ENCODE measurements at regions not wholly inside any gene's neighbourhood (a gene's known extent, or its start where the extent isn't known, plus 50 kb on each side); places are given as distances from the start of the nearest gene placed in this dataset.

DNA sequence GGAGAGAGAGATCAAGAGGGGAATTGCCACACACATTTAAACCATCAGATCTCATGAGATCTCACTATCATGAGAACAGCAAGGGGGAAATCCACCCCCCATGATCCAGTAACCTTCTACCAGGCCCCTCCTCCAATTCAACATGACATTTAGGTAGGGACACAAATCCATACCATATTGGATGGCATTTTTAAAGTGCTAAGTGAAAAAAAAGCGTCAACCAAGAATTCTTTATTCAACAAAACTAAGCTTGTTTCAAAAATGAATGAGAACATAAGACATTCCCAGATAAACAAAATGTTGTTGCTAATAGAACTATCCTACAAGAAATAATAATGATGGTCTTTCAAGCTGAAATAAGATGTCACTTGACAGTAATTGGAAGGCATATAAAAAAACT, 626.2 kb upstream of the LRRTM1 start:
- Histone ChIP-seq H2AFZ (no peak overlapping the region), H3K9me3 (ENCODE audit: low read depth) (peaks cover 5% of the 10 kb centered on the region), H3K36me3 (ENCODE audit: low read depth) (no peaks in the 10 kb centered on the region), H3K4me2 (ENCODE audit: unreplicated experiment) (no peak overlapping the region), H3K4me3 (no peak overlapping the region), H3K4me1 (ENCODE audit: insufficient read depth) (no peaks in the 10 kb centered on the region), H3K27ac (no peak overlapping the region), H4K20me1 (ENCODE audit: insufficient read depth) (no peaks in the 10 kb centered on the region), H3F3A (ENCODE audit: insufficient read depth) (no peaks in the 10 kb centered on the region), H3K9ac (no peak overlapping the region), H3K9me2 (ENCODE audit: insufficient read depth) (no peaks in the 10 kb centered on the region), H3K27me3 (replicated peaks; ENCODE audit: insufficient read depth) (no peaks in the 10 kb centered on the region), H3K79me2 (ENCODE audit: insufficient read depth) (no peaks in the 10 kb centered on the region)
- 38 to 41% methylated on average over 1 of the region's 1 CpG for WGBS, 2 experiments (ENCODE audit: low coverage in 1 of 2, low lambda C conversion rate in 2 of 2, missing lambda C conversion rate in 2 of 2)
- in situ Hi-C loops (cut with MboI), result no loop called here
- TF ChIP-seq EZH2phosphoT487 (IDR thresholded peaks at IDR 0.05; ENCODE audit: insufficient read depth, low read depth) (no peak), EZH2 (IDR thresholded peaks at IDR 0.05; ENCODE audit: insufficient read depth, poor library complexity, severe bottlenecking) (no peak)
- no peak for DNase-seq

DNA sequence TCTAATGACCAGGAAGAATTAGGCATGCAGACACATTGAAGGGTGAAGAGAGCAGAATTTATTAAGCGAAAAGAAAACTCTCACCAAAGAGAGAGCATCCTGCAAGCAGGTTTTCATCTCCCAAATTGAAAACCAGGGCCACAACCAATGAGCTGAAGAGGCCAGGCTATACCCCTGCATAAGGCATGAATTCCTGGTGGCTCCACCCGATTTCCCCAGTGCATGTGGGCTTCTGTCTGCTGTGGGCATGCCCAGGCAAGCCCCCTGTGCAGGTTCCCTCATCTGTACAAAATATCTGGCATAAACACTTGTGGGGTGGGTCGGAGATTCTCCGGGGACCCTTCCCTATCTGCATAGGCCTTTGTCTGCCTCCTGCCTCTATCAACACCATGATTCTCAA, 621.6 kb upstream of the LRRTM1 start:
- Histone ChIP-seq H3K9me2 (ENCODE audit: insufficient read depth) (no peaks in the 10 kb centered on the region), H3K9ac (no peak overlapping the region), H4K20me1 (ENCODE audit: insufficient read depth) (no peaks in the 10 kb centered on the region), H3K4me1 (ENCODE audit: insufficient read depth) (no peaks in the 10 kb centered on the region), H3F3A (ENCODE audit: insufficient read depth) (no peaks in the 10 kb centered on the region), H3K9me3 (ENCODE audit: low read depth) (peaks cover 5% of the 10 kb centered on the region), H3K79me2 (ENCODE audit: insufficient read depth) (no peaks in the 10 kb centered on the region), H3K4me2 (ENCODE audit: unreplicated experiment) (no peak overlapping the region), H3K27me3 (replicated peaks; ENCODE audit: insufficient read depth) (no peaks in the 10 kb centered on the region), H3K4me3 (no peak overlapping the region), H3K36me3 (ENCODE audit: low read depth) (no peaks in the 10 kb centered on the region), H3K27ac (no peak overlapping the region), H2AFZ (no peak overlapping the region)
- 24 to 37% methylated on average over 4 of the region's 4 CpGs for WGBS, 2 experiments (ENCODE audit: low coverage in 1 of 2, low lambda C conversion rate in 2 of 2, missing lambda C conversion rate in 2 of 2)
- in situ Hi-C loops (cut with MboI), result no loop called here
- no peak for DNase-seq
- no peak for TF ChIP-seq EZH2 (IDR thresholded peaks at IDR 0.05; ENCODE audit: insufficient read depth, poor library complexity, severe bottlenecking)
- TF ChIP-seq EZH2phosphoT487 (IDR thresholded peaks at IDR 0.05; ENCODE audit: insufficient read depth, low read depth), result no peak

DNA sequence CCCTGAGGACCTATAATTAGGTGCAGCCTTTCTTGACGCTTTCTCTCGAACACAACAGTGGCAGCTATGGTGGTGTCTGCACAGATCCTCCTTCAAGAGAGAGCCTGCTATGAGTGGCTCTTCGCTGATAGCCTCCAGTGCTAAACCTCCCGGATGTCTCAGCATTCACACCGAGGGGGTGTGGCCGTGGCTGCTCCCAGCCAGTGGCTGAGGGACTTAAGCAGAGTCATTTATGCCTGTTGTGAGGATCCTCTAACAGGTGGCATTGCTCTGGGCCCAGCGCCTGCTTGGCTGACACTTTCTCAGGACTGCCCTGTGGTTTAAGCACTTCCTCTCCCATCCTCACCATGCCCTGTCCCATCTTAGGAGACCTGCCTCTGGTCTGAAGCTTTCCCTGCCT, 592.0 kb upstream of the LRRTM1 start:
- Histone ChIP-seq H3K9me2 (ENCODE audit: insufficient read depth) (no peaks in the 10 kb centered on the region), H3K36me3 (ENCODE audit: low read depth) (no peaks in the 10 kb centered on the region), H2AFZ (no peak overlapping the region), H4K20me1 (ENCODE audit: insufficient read depth) (no peaks in the 10 kb centered on the region), H3F3A (ENCODE audit: insufficient read depth) (no peaks in the 10 kb centered on the region), H3K4me2 (ENCODE audit: unreplicated experiment) (no peak overlapping the region), H3K27ac (no peak overlapping the region), H3K4me3 (no peak overlapping the region), H3K79me2 (ENCODE audit: insufficient read depth) (no peaks in the 10 kb centered on the region), H3K9me3 (ENCODE audit: low read depth) (no peaks in the 10 kb centered on the region), H3K4me1 (ENCODE audit: insufficient read depth) (no peaks in the 10 kb centered on the region), H3K9ac (no peak overlapping the region), H3K27me3 (replicated peaks; ENCODE audit: insufficient read depth) (no peaks in the 10 kb centered on the region)
- WGBS, 2 experiments (ENCODE audit: low coverage in 1 of 2, low lambda C conversion rate in 2 of 2, missing lambda C conversion rate in 2 of 2), result 22 to 28% methylated on average over 7 of the region's 7 CpGs
- no peak for DNase-seq
- TF ChIP-seq EZH2 (IDR thresholded peaks at IDR 0.05; ENCODE audit: insufficient read depth, poor library complexity, severe bottlenecking) (no peak), EZH2phosphoT487 (IDR thresholded peaks at IDR 0.05; ENCODE audit: insufficient read depth, low read depth) (no peak)
- in situ Hi-C loops (cut with MboI), result no loop called here

DNA sequence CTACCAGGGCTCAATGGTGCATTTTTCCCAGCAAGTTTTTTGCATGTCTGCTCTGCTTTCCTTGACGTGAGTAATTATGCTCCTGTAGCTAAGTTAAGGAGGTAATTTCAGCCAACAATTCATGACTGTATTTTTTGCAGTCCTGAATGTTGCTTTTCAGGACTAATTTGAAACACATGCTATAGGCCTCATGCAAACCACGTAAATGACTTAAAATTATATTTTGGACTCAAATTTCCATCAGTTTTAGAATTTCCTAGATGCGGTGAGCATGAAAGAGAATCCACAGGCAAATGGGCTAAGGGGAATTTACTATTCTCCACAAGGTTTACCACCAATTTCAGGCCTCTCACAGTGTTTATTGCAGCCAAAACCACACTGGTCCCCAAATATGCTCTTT, 589.9 kb upstream of the LRRTM1 start:
- Histone ChIP-seq H2AFZ (no peak overlapping the region), H3K79me2 (ENCODE audit: insufficient read depth) (no peaks in the 10 kb centered on the region), H3K4me1 (ENCODE audit: insufficient read depth) (no peaks in the 10 kb centered on the region), H3K27me3 (replicated peaks; ENCODE audit: insufficient read depth) (no peaks in the 10 kb centered on the region), H3F3A (ENCODE audit: insufficient read depth) (no peaks in the 10 kb centered on the region), H4K20me1 (ENCODE audit: insufficient read depth) (no peaks in the 10 kb centered on the region), H3K9me3 (ENCODE audit: low read depth) (no peaks in the 10 kb centered on the region), H3K9ac (no peak overlapping the region), H3K9me2 (ENCODE audit: insufficient read depth) (no peaks in the 10 kb centered on the region), H3K27ac (no peak overlapping the region), H3K36me3 (ENCODE audit: low read depth) (no peaks in the 10 kb centered on the region), H3K4me2 (ENCODE audit: unreplicated experiment) (no peak overlapping the region), H3K4me3 (no peak overlapping the region)
- DNase-seq, result no peak
- in situ Hi-C loops (cut with MboI), result no loop called here
- no peak for TF ChIP-seq EZH2phosphoT487 (IDR thresholded peaks at IDR 0.05; ENCODE audit: insufficient read depth, low read depth)
- no peak for TF ChIP-seq EZH2 (IDR thresholded peaks at IDR 0.05; ENCODE audit: insufficient read depth, poor library complexity, severe bottlenecking)
- WGBS, 2 experiments (ENCODE audit: low coverage in 1 of 2, low lambda C conversion rate in 2 of 2, missing lambda C conversion rate in 2 of 2), result 4 to 10% methylated on average over 3 of the region's 3 CpGs

DNA sequence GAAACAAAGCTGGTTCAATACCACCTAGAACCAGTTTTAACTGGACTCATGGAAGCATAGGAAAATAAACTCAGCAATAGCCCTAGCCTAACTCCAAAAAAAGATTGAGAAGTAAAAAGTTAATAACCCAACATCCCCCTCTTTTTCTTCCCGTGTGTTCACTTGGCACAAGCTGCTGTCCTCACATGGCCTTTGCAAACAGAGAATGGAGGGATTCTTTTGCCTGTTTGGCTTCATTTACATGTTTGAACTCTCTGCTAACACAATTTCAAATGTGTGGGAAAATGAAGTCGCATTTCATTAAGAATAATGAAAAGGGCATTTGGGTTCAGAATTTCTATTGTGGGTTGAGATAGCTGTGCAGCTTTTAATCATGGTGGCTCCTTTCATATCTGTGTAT, 589.2 kb upstream of the LRRTM1 start:
- Histone ChIP-seq H3K4me2 (ENCODE audit: unreplicated experiment) (no peak overlapping the region), H4K20me1 (ENCODE audit: insufficient read depth) (no peaks in the 10 kb centered on the region), H3K27me3 (replicated peaks; ENCODE audit: insufficient read depth) (no peaks in the 10 kb centered on the region), H3K4me1 (ENCODE audit: insufficient read depth) (no peaks in the 10 kb centered on the region), H3K36me3 (ENCODE audit: low read depth) (no peaks in the 10 kb centered on the region), H3K9ac (no peak overlapping the region), H3K9me3 (ENCODE audit: low read depth) (no peaks in the 10 kb centered on the region), H3K79me2 (ENCODE audit: insufficient read depth) (no peaks in the 10 kb centered on the region), H2AFZ (no peak overlapping the region), H3F3A (ENCODE audit: insufficient read depth) (no peaks in the 10 kb centered on the region), H3K9me2 (ENCODE audit: insufficient read depth) (no peaks in the 10 kb centered on the region), H3K4me3 (no peak overlapping the region), H3K27ac (no peak overlapping the region)
- DNase-seq, result no peak
- in situ Hi-C loops (cut with MboI), result no loop called here
- 1 to 2% methylated on average over 2 of the region's 2 CpGs for WGBS, 2 experiments (ENCODE audit: low coverage in 1 of 2, low lambda C conversion rate in 2 of 2, missing lambda C conversion rate in 2 of 2)
- TF ChIP-seq EZH2phosphoT487 (IDR thresholded peaks at IDR 0.05; ENCODE audit: insufficient read depth, low read depth), result no peak
- no peak for TF ChIP-seq EZH2 (IDR thresholded peaks at IDR 0.05; ENCODE audit: insufficient read depth, poor library complexity, severe bottlenecking)

Data from GM23248 (cell line).